GM18499 (cell line): ENCODE measurements at regions not wholly inside any gene's neighbourhood (a gene's known extent, or its start where the extent isn't known, plus 50 kb on each side); places are given as distances from the start of the nearest gene placed in this dataset.

Experiments used
- ATAC-seq: cut with Tn5 transposase; IDR thresholded peaks from one replicate; pipeline ENCODE4 v1.9.1; 2021; ENCODE audit warnings: moderate number of reproducible peaks; ENCODE audit not compliant: insufficient read depth, unreplicated experiment

DNA sequence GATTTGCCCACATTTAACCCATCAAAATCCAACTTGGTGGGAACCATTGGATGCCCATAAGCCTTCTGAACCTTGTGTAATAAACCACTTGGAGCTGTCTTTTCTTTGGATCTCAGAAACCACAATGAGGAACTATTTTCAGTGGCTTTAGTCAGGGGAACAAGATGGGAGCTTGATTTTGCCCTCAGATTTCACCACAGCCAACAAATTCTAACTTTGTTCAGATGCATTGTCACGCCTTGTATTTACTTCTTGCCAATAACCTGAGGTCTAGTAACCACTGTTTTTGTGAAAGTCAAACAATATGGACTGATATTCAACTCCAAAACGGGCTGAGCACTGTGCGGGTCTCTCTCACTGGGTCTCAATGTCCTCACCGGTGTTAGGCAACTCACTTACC is 508.2 kb downstream of the TNS1 start:
- no peak for ATAC-seq

GRCh38 chr2:217491271-217491670 is 511.5 kb downstream of the TNS1 start:
- ATAC-seq = no peak

DNA sequence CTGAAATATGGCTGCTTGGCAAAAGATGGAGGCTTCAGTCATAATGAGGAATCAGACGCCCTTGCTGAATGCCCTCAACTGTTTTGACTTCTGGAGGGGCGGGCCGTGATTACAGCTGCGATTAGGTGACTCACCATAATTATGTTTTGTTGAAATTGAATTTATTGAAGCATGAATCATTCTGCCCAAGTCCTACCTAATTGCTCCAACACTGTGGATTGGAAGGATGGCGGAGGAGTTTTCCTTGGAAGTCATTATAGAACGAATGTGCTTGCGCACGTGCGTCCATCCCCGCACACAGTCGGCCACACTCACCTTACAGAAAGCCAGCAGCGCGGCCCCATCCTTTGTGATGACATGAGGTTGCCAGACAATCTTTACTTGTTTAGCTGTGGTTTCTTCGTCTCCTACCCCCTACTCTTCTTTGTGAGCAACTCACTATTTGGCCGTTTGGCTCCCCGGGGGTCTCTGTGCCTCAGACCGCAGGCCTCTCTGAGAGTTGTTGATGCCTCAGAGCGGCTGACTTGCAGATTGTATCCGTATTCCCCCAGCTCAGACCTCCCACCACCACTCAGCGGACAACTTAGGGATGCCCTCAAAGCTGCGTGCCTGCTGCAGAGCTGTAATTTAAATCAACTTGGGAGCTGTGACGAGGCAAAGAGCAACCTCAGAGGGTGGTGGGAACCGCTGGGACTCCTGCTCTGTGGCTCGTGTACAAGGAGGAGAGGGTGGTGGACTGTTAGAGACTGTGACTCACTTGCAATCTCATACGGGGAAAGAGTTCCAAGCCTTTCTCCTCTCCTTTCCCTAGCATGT is 513.4 kb downstream of the TNS1 start:
- ATAC-seq = no peak

DNA sequence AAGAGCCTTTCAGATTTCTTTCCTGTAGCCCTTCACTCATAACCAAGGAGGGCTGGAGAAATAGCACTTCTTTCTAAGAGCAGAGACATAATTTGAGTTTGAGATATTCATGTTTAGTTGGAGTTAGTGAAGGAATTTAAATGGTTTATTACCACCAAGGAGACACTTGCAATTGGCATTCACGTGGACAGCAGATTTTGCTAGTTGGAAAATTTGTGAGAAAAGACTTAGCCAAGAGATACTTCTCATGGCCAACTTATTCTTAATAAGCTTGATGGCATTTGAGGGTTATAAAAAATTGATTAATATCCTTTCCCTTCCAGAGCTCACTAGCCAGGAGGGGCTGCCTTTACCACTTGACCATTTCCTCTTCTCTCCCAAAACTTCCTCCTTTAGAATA is 518.7 kb downstream of the TNS1 start:
- ATAC-seq = no peak

DNA sequence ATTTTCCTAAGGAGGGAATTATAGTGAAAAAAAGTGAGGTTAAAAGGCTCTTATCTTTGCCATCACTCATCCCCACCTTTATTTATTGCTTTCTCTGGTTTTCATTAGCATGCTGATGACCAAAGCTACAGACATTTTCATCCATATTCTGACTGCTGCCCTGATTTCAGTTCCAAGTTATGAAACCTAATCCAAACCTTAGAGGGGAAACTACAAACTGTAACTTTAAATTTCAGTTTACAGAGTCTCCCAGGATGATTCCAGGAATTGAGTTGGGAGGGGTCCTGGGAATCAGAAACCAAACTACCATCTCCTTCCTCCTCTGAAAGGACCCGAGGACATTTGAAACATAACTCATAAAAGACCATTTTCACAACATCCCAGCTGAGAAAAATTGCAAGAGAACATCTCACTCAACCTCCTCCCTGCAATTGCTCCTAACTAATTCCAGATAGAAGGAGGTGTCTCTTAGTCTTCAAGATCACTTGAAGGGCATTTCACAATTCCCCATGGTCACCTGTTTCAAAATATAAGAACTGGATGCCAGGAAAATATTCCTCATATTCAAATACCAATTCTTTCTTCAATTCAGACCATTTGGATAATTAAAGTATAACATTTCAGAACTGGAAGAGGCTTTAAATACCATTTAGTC is 520.6 kb downstream of the TNS1 start:
- no peak for ATAC-seq

- ATAC-seq = no peak
Observed at GRCh38 chr2:217481577-217481976, 521.2 kb downstream of the TNS1 start.

GRCh38 chr2:217479566-217479965 is 523.2 kb downstream of the TNS1 start:
- ATAC-seq = no peak

DNA sequence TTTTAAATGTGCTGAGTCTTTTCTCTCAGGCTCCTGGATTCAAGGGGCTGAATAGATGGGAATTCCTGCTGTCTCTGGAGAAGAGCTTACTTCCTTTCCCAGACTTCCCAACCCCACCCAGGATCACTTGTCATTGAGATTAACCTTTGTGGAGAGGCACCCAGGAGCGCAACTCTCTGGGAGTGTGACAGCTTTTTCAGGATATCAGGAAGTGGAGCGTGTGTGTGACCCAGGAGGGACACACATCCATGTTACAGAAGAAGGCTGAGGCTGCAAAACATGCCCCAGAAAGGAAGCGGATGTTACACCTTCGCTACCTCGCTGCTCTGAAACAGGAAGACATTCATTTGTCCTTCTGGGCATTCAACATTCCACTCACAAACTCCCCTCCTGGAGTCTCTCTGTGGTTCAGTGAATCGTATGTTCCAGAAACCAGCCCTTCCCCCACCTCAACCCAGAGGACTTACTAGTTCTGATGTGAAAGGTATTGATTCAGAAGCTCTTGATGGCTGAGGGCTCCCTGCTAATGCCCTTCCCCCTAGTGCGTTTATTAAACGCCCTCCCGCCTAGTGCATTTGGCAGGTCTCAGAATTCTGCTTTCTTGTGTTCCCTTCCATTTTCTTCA is 523.9 kb downstream of the TNS1 start:
- no peak for ATAC-seq

DNA sequence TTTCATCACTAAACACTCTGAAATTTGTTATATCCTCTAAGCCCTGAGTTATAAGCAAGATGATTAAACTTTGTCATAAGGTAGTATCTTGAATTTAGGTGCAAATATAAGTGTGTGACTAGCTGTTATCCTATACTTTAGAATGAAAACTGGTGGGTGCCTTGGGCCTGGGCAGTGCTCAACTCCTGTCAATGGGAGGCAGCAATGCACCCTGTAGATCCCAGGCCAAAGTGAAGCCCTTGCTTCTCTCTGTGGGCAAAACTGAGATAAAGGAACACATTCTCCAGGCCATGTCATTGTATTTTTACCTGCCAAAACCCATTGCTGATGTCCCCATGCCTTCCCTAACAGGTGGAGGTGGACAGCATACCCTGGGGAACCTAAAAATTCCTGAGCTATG is 525.2 kb downstream of the TNS1 start:
- no peak for ATAC-seq

- ATAC-seq = no peak
Observed at GRCh38 chr2:217475791-217476190, 527.0 kb downstream of the TNS1 start.

DNA sequence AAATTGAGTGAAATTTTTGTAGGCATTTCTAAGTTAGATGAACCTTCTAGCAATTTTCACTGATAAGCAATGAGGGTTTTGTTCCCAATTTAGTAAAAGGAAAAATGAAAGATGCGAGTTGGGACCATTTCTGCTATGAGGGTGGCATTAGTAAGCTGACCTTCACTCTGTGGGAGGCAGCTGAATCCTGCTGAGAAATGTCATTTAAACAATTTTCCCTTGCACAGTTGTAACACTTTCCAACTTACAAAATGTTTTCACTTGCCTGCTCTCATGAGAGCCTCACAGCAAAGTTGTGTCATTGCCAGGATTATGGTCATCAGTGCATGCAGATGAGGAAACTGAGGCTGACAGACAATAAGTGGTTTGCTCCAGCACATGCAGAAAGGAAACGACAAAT is 527.7 kb downstream of the TNS1 start:
- no peak for ATAC-seq

DNA sequence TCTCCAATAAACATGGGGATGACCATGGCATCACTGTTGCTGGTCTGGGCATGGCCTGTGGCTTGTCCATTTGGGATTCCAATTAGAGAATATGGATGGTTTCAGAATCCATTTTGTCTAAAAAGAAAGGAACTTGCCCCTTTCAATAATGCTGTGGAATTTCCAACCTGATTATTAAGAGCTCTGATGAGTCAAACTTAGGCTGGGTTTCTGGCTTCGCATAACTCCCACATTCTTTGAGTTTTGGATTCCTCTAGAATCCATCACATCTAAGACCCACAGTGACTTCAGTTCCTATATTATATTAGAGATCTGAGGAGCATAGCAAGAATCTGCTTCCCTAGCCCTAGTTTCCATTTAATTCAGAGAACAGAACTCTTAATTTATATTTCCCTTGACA is 531.5 kb downstream of the TNS1 start:
- no peak for ATAC-seq

DNA sequence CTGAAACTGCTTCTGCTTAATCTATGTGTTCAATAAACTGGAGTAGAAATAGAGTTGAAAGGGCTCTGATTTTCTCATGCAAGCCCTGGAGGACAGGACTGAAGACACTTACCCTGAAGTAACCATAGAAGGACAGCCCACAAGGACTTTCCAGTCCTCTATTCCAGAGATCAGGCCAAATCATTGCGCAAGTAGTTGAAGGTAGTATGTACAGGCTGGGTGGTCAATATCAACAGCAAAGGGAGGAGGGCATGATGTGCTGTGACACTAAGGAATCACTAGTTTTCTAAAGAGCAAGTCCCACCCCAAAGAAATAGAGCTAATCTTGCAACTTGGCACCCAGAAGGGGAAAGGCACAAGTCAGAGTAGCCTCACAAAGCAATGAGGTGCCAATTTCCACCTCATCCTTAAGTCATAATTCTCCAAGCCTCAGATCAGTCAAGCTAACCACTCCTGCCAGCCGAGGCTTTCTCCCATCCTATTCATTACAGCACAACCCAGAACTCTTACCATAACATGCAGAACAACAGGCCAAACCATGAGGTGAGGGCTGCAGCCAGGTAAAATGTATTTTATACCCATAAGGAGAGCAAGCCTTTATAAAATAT is 533.5 kb downstream of the TNS1 start:
- no peak for ATAC-seq

DNA sequence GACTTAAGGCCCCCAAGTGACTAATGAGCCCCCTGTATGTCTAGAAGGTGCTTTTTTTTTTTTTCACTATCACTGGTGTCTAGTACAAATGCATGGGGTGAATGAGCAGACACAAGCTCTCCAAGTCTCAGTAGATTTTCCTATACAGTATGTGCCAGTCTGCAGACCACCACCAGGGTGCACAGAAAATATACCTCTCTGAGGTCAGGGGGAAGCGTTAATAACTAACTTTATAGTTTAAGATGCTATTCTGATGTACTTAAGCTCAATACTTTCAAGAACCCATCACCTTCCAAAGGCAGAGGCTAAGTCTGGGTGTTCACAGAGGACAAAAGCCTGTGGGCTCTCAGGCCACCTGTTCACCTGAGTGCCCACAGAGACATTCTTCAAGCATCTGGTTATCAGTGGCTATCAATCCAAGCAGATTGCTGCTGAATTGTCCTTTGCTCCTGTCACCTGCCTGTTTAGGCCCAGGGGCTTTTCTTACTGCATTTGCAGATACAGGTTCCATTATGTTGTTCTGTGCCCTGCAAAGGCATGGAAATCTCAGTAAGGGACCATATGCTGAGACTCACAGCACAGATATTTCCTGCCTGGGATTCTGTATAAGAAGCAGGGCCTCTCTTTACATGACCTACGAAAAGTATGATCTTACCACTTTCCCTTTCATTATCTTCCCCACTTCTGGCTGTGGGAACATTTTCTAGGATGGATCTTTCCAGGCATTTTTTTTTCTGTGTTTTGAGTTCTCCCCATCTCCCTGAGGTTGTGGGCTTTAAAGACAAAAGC is 534.6 kb downstream of the TNS1 start:
- no peak for ATAC-seq

GRCh38 chr2:217467331-217467730 is 535.5 kb downstream of the TNS1 start:
- no peak for ATAC-seq

- ATAC-seq = no peak
Observed at GRCh38 chr2:217466805-217467204, 536.0 kb downstream of the TNS1 start.

- ATAC-seq = no peak
Observed at GRCh38 chr2:217466104-217466503, 536.7 kb downstream of the TNS1 start.

GRCh38 chr2:217465100-217465499 is 537.7 kb downstream of the TNS1 start:
- no peak for ATAC-seq

- ATAC-seq = no peak
Observed at GRCh38 chr2:217463402-217464075, 539.3 kb downstream of the TNS1 start.

- ATAC-seq = no peak
Observed at GRCh38 chr2:217462121-217462520, 540.7 kb downstream of the TNS1 start.
